CD4-positive, alpha-beta T cell (primary cell): ENCODE measurements at regions not wholly inside any gene's neighbourhood (a gene's known extent, or its start where the extent isn't known, plus 50 kb on each side); places are given as distances from the start of the nearest gene placed in this dataset.

Source experiments
- ATAC-seq: fragments of 200-7000 bp; cut with Tn5 transposase; one replicate; pipeline ENCODE4 v1.10.0; 2022; ENCODE audit warnings: mild to moderate bottlenecking; ENCODE audit not compliant: poor library complexity
- CTCF ChIA-PET: fragments of 350-600 bp; sonication (Branson Sonifier 250); formaldehyde crosslinking; loops from one replicate; lab custom pipeline; 2021; ENCODE audit warnings: antibody characterized with exemption, inconsistent platforms; lab: Charles Lee
- POLR2A ChIA-PET: fragments of 350-600 bp; sonication (Branson Sonifier 250); formaldehyde crosslinking; loops from one replicate; lab custom pipeline; 2021; ENCODE audit warnings: antibody characterized with exemption, inconsistent platforms; lab: Charles Lee
- DNase-seq, 14 experiments: peaks; one replicate each; pipeline ENCODE4 v3.0.0-alpha.2; 2013 to 2020; ENCODE audit warnings: mixed read lengths in 2 of 14
- H3K27ac ChIP-seq, 2 donors: one replicate each; pipeline versions ENCODE4 v1.5.1 to v1.7.0; 2013; ENCODE audit warnings: low read length in 2 of 2, low read depth in 1 of 2, mild to moderate bottlenecking in 1 of 2
- H3K27me3 ChIP-seq, 2 experiments: 1 replicate in 1 of 2; 2 replicates in 1 of 2; pipeline versions ENCODE4 v1.6.1 to v1.7.0; 2013; ENCODE audit warnings: low read length in 2 of 2, control low read depth in 1 of 2, mild to moderate bottlenecking in 1 of 2, moderate library complexity in 1 of 2; ENCODE audit not compliant: insufficient read depth in 2 of 2, control insufficient read depth in 1 of 2
- H3K36me3 ChIP-seq: one replicate; pipeline ENCODE4 v1.6.1; 2013; ENCODE audit warnings: low read length, control low read depth; ENCODE audit not compliant: insufficient read depth
- H3K4me1 ChIP-seq: one replicate; pipeline ENCODE4 v1.6.1; 2013; ENCODE audit warnings: low read length, control low read depth; ENCODE audit not compliant: insufficient read depth
- H3K4me3 ChIP-seq: one replicate; pipeline ENCODE4 v1.5.1; 2013; ENCODE audit warnings: mild to moderate bottlenecking, low read length, moderate library complexity
- H3K9me3 ChIP-seq, 2 experiments: 1 replicate in 1 of 2; 2 replicates in 1 of 2; pipeline versions ENCODE4 v1.6.1 to v1.7.0; 2013; ENCODE audit warnings: low read length in 2 of 2, mild to moderate bottlenecking in 2 of 2, control low read depth in 1 of 2, moderate library complexity in 1 of 2; ENCODE audit not compliant: control insufficient read depth in 1 of 2, insufficient read depth in 1 of 2
- H3K27ac Mint-ChIP-seq: one replicate; pipeline ENCODE4 v1.8.0; 2020; ENCODE audit warnings: mixed read lengths
- H3K27me3 Mint-ChIP-seq: one replicate; pipeline ENCODE4 v1.8.0; 2021; ENCODE audit warnings: mixed read lengths
- H3K36me3 Mint-ChIP-seq: one replicate; pipeline ENCODE4 v1.8.0; 2021; ENCODE audit warnings: low read depth, mixed read lengths
- H3K4me1 Mint-ChIP-seq: one replicate; pipeline ENCODE4 v1.8.0; 2021; ENCODE audit warnings: low read depth, mixed read lengths
- H3K4me3 Mint-ChIP-seq: one replicate; pipeline ENCODE4 v1.8.0; 2020; ENCODE audit warnings: mild to moderate bottlenecking, mixed read lengths
- H3K9me3 Mint-ChIP-seq: one replicate; pipeline ENCODE4 v1.8.0; 2020; ENCODE audit warnings: mixed read lengths
- CTCF ChIP-seq: fragments of 200-600 bp; IDR thresholded peaks from one replicate; pipeline ENCODE4 v1.8.0; 2022; ENCODE audit warnings: antibody characterized with exemption, mild to moderate bottlenecking
- intact Hi-C, 2 experiments: fragments of 100-400 bp; cut with DNase I in 1 of 2; cut with micrococcal nuclease in 1 of 2; formaldehyde crosslinking; loops; one replicate each; pipeline versions ENCODE4 v1.15.1 to v1.9.0; 2023 to 2025; cut with DNase I, micrococcal nuclease

GRCh38 chr2:134140251-134140661 lies 113.6 kb upstream of the MGAT5 start:
- no peaks in the 10 kb centered on the region for H3K9me3 Mint-ChIP-seq
- ChIA-PET CTCF (no interaction called here), POLR2A (interaction anchor here (0.7 kb wide), 1 partner anchor 41 kb away, joined by 3 read pairs; no protein-coding TSS in a partner anchor)
- ATAC-seq = no peak
- intact Hi-C loops = no loop called here
- H3K27ac Mint-ChIP-seq = peak overlapping the region; percentile 73
- no peak overlapping the region for H3K4me3 Mint-ChIP-seq
- H3K36me3 Mint-ChIP-seq = peaks cover 18% of the 10 kb centered on the region
- H3K9me3 ChIP-seq = no peaks in the 10 kb centered on the region
- peaks cover 74% of the 10 kb centered on the region for H3K4me1 ChIP-seq
- no peak for TF ChIP-seq CTCF
- no peak overlapping the region for H3K4me3 ChIP-seq
- no peaks in the 10 kb centered on the region for H3K27me3 Mint-ChIP-seq
- peaks cover 3% of the 10 kb centered on the region for H3K36me3 ChIP-seq
- no peaks in the 10 kb centered on the region for H3K27me3 ChIP-seq
- peaks cover 92% of the 10 kb centered on the region for H3K4me1 Mint-ChIP-seq
- H3K27ac ChIP-seq = no peak overlapping the region
- DNase-seq = no peak

GRCh38 chr2:134141598-134142340 lies 112.1 kb upstream of the MGAT5 start:
- Mint-ChIP-seq H3K36me3 (peaks cover 18% of the 10 kb centered on the region), H3K4me3 (no peak overlapping the region), H3K27me3 (no peaks in the 10 kb centered on the region), H3K4me1 (peaks cover 93% of the 10 kb centered on the region), H3K9me3 (no peaks in the 10 kb centered on the region), H3K27ac (peak overlapping the region; percentile 56)
- peaks cover 66% of the 10 kb centered on the region for H3K4me1 ChIP-seq
- no peaks in the 10 kb centered on the region for H3K27me3 ChIP-seq
- ChIA-PET CTCF (no interaction called here), POLR2A (no interaction called here)
- ATAC-seq = no peak
- peaks cover 3% of the 10 kb centered on the region for H3K36me3 ChIP-seq
- TF ChIP-seq CTCF = no peak
- no peak overlapping the region for H3K4me3 ChIP-seq
- no peak overlapping the region for H3K27ac ChIP-seq
- no peaks in the 10 kb centered on the region for H3K9me3 ChIP-seq
- DNase-seq = no peak
- intact Hi-C loops = no loop called here

DNA sequence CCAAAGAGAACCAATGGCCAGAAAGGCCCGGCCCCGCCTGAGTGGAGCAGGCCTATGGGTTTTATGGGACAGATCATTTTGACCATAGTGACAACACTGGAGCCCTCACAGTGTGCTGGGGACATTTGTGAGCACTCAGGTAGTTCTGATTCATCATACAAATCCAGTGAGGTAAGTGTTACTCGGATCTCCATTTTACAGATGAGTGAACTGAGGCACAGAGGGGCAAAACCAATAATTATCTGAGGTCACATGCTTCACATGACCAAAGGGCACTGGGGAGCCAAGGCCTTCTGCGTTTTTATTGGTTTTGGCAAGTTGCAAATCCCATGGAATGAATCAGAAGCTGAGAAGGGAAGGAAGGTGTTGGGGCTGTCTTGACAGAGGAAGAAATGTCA lies 111.5 kb upstream of the MGAT5 start:
- H3K4me1 Mint-ChIP-seq = peaks cover 93% of the 10 kb centered on the region
- no peaks in the 10 kb centered on the region for H3K27me3 Mint-ChIP-seq
- H3K4me3 Mint-ChIP-seq = no peak overlapping the region
- ChIA-PET POLR2A (no interaction called here), CTCF (interaction anchor here (0.7 kb wide), 1 partner anchor 65 kb away, joined by 3 read pairs; no protein-coding TSS in a partner anchor)
- no peaks in the 10 kb centered on the region for H3K9me3 Mint-ChIP-seq
- no peak for DNase-seq
- intact Hi-C loops = no loop called here
- Histone ChIP-seq H3K4me3 (no peak overlapping the region), H3K36me3 (peaks cover 3% of the 10 kb centered on the region), H3K9me3 (no peaks in the 10 kb centered on the region), H3K4me1 (peaks cover 60% of the 10 kb centered on the region), H3K27ac (no peak overlapping the region), H3K27me3 (no peaks in the 10 kb centered on the region)
- peak overlapping the region; percentile 56 for H3K27ac Mint-ChIP-seq
- H3K36me3 Mint-ChIP-seq = peaks cover 15% of the 10 kb centered on the region
- no peak for TF ChIP-seq CTCF
- no peak for ATAC-seq
